ENCODE measurements at regions not wholly inside any gene's neighbourhood (a gene's known extent, or its start where the extent isn't known, plus 50 kb on each side); places are given as distances from the start of the nearest gene placed in this dataset.

DNA sequence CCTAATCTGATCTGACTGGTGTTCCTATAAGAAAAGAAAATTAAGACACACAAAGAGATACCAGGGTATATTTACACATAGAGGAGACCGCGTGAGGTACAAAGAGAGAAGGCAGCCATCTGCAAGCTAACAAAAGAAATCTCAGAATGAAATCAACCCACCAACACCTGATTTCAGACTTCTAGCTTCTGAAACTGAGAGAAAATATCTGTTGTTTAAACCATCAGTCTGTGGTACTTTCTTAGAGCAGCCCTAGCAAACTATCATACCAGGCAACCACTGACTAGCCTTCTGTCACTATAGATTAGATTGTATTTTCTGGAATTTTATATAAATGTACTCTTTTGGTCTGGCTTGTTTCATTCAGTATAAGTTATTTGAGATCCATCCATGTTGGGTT is 779.3 kb upstream of the ACO1 start:
- H3K36me3 Mint-ChIP-seq (ENCODE audit: insufficient read depth in 1 of 3, low read depth in 3 of 3): no peaks in the 10 kb centered on the region
- Histone ChIP-seq H3K9me3 (ENCODE audit: control insufficient read depth, low read depth, low read length) (no peaks in the 10 kb centered on the region), H4K20me1 (ENCODE audit: control insufficient read depth, insufficient read depth, insufficient read length) (no peaks in the 10 kb centered on the region), H2BK15ac (ENCODE audit: low read depth, low read length) (no peak overlapping the region), H2BK120ac (ENCODE audit: low read depth, low read length, poor library complexity, severe bottlenecking) (no peak overlapping the region), H3K27me3 (ENCODE audit: insufficient read depth, low read length) (no peaks in the 10 kb centered on the region), H3K14ac (ENCODE audit: insufficient read depth, low read length) (no peak overlapping the region), H4K8ac (replicated peaks; ENCODE audit: insufficient read length, low read depth, low read length) (no peak overlapping the region), H3K56ac (ENCODE audit: insufficient read length, low read depth, low read length) (no peak overlapping the region), H3K4me1 (ENCODE audit: insufficient read depth, low read length) (no peaks in the 10 kb centered on the region), H3T11ph (ENCODE audit: low read length) (no peak overlapping the region), H2BK20ac (ENCODE audit: low read depth, low read length, poor library complexity, severe bottlenecking) (no peak overlapping the region), H3K79me1 (ENCODE audit: insufficient read depth, low read depth, low read length, poor library complexity, severe bottlenecking) (no peaks in the 10 kb centered on the region), H4K91ac (ENCODE audit: insufficient read length, low read depth, low read length) (no peak overlapping the region), H3K4ac (ENCODE audit: low read depth, low read length) (no peak overlapping the region), H3K18ac (ENCODE audit: insufficient read length, low read depth, low read length) (no peak overlapping the region), H3K4me2 (ENCODE audit: insufficient read depth, insufficient read length, low read length) (no peak overlapping the region), H3K27ac (ENCODE audit: insufficient read length, low read depth, low read length) (no peak overlapping the region), H2BK12ac (ENCODE audit: insufficient read length, low read depth, low read length) (no peak overlapping the region), H4K5ac (ENCODE audit: insufficient read length, low read depth, low read length) (no peak overlapping the region), H3K23ac (ENCODE audit: insufficient read length, low read depth, low read length) (no peak overlapping the region), H2AK5ac (ENCODE audit: insufficient read length, low read length) (no peak overlapping the region), H3K79me2 (ENCODE audit: insufficient read depth, low read length) (no peaks in the 10 kb centered on the region), H2BK5ac (ENCODE audit: insufficient read length, low read length) (no peak overlapping the region), H3K9ac (ENCODE audit: extremely low read depth, insufficient read length, low read length) (no peak overlapping the region), H2AFZ (ENCODE audit: low read length) (no peak overlapping the region), H3K23me2 (ENCODE audit: insufficient read length, low read depth, low read length, poor library complexity, severe bottlenecking) (no peaks in the 10 kb centered on the region)
- DNase-seq: no peak
- TF ChIP-seq, protein P1, sequence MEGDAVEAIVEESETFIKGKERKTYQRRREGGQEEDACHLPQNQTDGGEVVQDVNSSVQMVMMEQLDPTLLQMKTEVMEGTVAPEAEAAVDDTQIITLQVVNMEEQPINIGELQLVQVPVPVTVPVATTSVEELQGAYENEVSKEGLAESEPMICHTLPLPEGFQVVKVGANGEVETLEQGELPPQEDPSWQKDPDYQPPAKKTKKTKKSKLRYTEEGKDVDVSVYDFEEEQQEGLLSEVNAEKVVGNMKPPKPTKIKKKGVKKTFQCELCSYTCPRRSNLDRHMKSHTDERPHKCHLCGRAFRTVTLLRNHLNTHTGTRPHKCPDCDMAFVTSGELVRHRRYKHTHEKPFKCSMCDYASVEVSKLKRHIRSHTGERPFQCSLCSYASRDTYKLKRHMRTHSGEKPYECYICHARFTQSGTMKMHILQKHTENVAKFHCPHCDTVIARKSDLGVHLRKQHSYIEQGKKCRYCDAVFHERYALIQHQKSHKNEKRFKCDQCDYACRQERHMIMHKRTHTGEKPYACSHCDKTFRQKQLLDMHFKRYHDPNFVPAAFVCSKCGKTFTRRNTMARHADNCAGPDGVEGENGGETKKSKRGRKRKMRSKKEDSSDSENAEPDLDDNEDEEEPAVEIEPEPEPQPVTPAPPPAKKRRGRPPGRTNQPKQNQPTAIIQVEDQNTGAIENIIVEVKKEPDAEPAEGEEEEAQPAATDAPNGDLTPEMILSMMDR (conservative IDR thresholded peaks at IDR 0.05): no peak
- peaks cover 6 to 12% of the 10 kb centered on the region in 2 experiments for H3K4me1 Mint-ChIP-seq
- H3K27ac Mint-ChIP-seq: no peak overlapping the region; a peak in 1 of 7 replicates
- no peaks in the 10 kb centered on the region for H3K27me3 Mint-ChIP-seq (ENCODE audit: low read depth)
- no CpG with 5 or more reads among the region's 2 CpGs for WGBS (ENCODE audit: extremely low coverage, insufficient read length, low lambda C conversion rate)
- no peak overlapping the region for H3K4me3 Mint-ChIP-seq
- no peaks in the 10 kb centered on the region for H3K9me3 Mint-ChIP-seq

Measured in H9 (cell line).